Smooth muscle cell (in vitro differentiated cells): ENCODE measurements at regions not wholly inside any gene's neighbourhood (a gene's known extent, or its start where the extent isn't known, plus 50 kb on each side); places are given as distances from the start of the nearest gene placed in this dataset.

Experiments used
- DNase-seq: peaks from one replicate; lab custom pipeline; 2025; ENCODE audit not compliant: unreplicated experiment; lab: John Stamatoyannopoulos, UW
- H2AFZ ChIP-seq: fragments of 200-600 bp; sonication (generic); 2 replicates; pipeline ENCODE4 v1.6.0; 2016; ENCODE audit warnings: antibody characterized with exemption, low read depth, mild to moderate bottlenecking
- H3F3A ChIP-seq: fragments of 200-600 bp; sonication (generic); 2 replicates; pipeline ENCODE4 v1.6.0; 2017; ENCODE audit warnings: antibody characterized with exemption, low read depth
- H3K27ac ChIP-seq: fragments of 200-600 bp; sonication (generic); 2 replicates; pipeline ENCODE4 v1.5.1; 2016; ENCODE audit warnings: low read depth, mild to moderate bottlenecking
- H3K27me3 ChIP-seq: fragments of 200-600 bp; sonication (generic); 2 replicates; pipeline ENCODE4 v1.6.1; 2016; ENCODE audit warnings: low read depth, mild to moderate bottlenecking
- H3K36me3 ChIP-seq: fragments of 200-600 bp; sonication (generic); 2 replicates; pipeline ENCODE4 v1.5.1; 2016; ENCODE audit warnings: low read depth
- H3K4me1 ChIP-seq: fragments of 200-600 bp; sonication (generic); 2 replicates; pipeline ENCODE4 v1.5.1; 2016; ENCODE audit warnings: low read depth
- H3K4me2 ChIP-seq: fragments of 200-600 bp; sonication (generic); 2 replicates; pipeline ENCODE4 v1.6.0; 2016; ENCODE audit warnings: mild to moderate bottlenecking
- H3K4me3 ChIP-seq: fragments of 200-600 bp; sonication (generic); 2 replicates; pipeline ENCODE4 v1.5.1; 2016; ENCODE audit warnings: mild to moderate bottlenecking
- H3K79me2 ChIP-seq: fragments of 200-600 bp; sonication (generic); 2 replicates; pipeline ENCODE4 v1.6.0; 2016; ENCODE audit warnings: low read depth, mild to moderate bottlenecking
- H3K9ac ChIP-seq: fragments of 200-600 bp; sonication (generic); 2 replicates; pipeline ENCODE4 v1.6.0; 2016; ENCODE audit warnings: low read depth
- H3K9me3 ChIP-seq: fragments of 200-600 bp; sonication (generic); replicated peaks from 2 replicates; pipeline ENCODE4 v1.5.1; 2016; ENCODE audit warnings: low read depth
- H4K20me1 ChIP-seq: fragments of 200-600 bp; sonication (generic); 2 replicates; pipeline ENCODE4 v1.6.0; 2016; ENCODE audit warnings: low read depth
- CTCF ChIP-seq: fragments of 200-600 bp; sonication (generic); IDR thresholded peaks from 2 replicates; pipeline ENCODE4 v1.5.1; 2017; ENCODE audit warnings: borderline replicate concordance, mild to moderate bottlenecking, antibody characterized with exemption; ENCODE audit not compliant: insufficient read depth, poor library complexity, severe bottlenecking
- WGBS: methylation state at CpG from one replicate; pipeline ENCODE4 v1.1.7; 2016; ENCODE audit warnings: low lambda C conversion rate; 5-methylcytosine and 5-hydroxymethylcytosine counted together

- DNase-seq = no peak
- H2AFZ ChIP-seq = no peak overlapping the region
- no peaks in the 10 kb centered on the region for H4K20me1 ChIP-seq
- no peaks in the 10 kb centered on the region for H3K79me2 ChIP-seq
- peaks cover 6% of the 10 kb centered on the region for H3K4me1 ChIP-seq
- H3K27ac ChIP-seq = no peak overlapping the region
- WGBS = 100% methylated on average over 4 of the region's 4 CpGs
- no peak for TF ChIP-seq CTCF
- H3K9me3 ChIP-seq = no peaks in the 10 kb centered on the region
- H3K4me3 ChIP-seq = no peak overlapping the region
- H3K36me3 ChIP-seq = no peaks in the 10 kb centered on the region
- H3K9ac ChIP-seq = no peak overlapping the region
- no peak overlapping the region for H3K4me2 ChIP-seq
- no peaks in the 10 kb centered on the region for H3K27me3 ChIP-seq
- peaks cover 1% of the 10 kb centered on the region for H3F3A ChIP-seq
These were observed 183.1 kb upstream of the S1PR3 start for GRCh38 chr9:88808019-88808656.

GRCh38 chr9:88808761-88809354 is 182.4 kb upstream of the S1PR3 start:
- no peaks in the 10 kb centered on the region for H3K27me3 ChIP-seq
- no peak overlapping the region for H3K4me2 ChIP-seq
- no peaks in the 10 kb centered on the region for H3K9me3 ChIP-seq
- no peak overlapping the region for H2AFZ ChIP-seq
- no peaks in the 10 kb centered on the region for H3K36me3 ChIP-seq
- no peak overlapping the region for H3K9ac ChIP-seq
- TF ChIP-seq CTCF = no peak
- peaks cover 6% of the 10 kb centered on the region for H3K4me1 ChIP-seq
- no peaks in the 10 kb centered on the region for H3K79me2 ChIP-seq
- H3F3A ChIP-seq = no peaks in the 10 kb centered on the region
- DNase-seq = no peak
- H4K20me1 ChIP-seq = no peaks in the 10 kb centered on the region
- no peak overlapping the region for H3K27ac ChIP-seq
- 95% methylated on average over 5 of the region's 5 CpGs for WGBS
- no peak overlapping the region for H3K4me3 ChIP-seq

- Histone ChIP-seq H3K4me2 (no peak overlapping the region), H3K4me3 (no peak overlapping the region), H3K27ac (no peak overlapping the region), H3K79me2 (no peaks in the 10 kb centered on the region), H4K20me1 (no peaks in the 10 kb centered on the region), H3K9ac (no peak overlapping the region), H3K36me3 (no peaks in the 10 kb centered on the region), H3K9me3 (no peaks in the 10 kb centered on the region), H3F3A (no peaks in the 10 kb centered on the region), H3K4me1 (peaks cover 10% of the 10 kb centered on the region), H2AFZ (no peak overlapping the region), H3K27me3 (no peaks in the 10 kb centered on the region)
- DNase-seq = no peak
- TF ChIP-seq CTCF = no peak
- 84% methylated on average over 9 of the region's 9 CpGs for WGBS
These were observed 181.7 kb upstream of the S1PR3 start for GRCh38 chr9:88809355-88810161.
